Activated CD4-positive, alpha-beta memory T cell treated with anti-CD3 and anti-CD28 coated beads for 36 hours (primary cell): ENCODE measurements at regions not wholly inside any gene's neighbourhood (a gene's known extent, or its start where the extent isn't known, plus 50 kb on each side); places are given as distances from the start of the nearest gene placed in this dataset.

Experiments used
- CTCF ChIA-PET: fragments of 350-600 bp; sonication (Branson Sonifier 250); formaldehyde crosslinking; loops from one replicate; lab custom pipeline; 2021; ENCODE audit warnings: antibody characterized with exemption, inconsistent platforms; lab: Charles Lee
- POLR2A ChIA-PET: fragments of 350-600 bp; sonication (Branson Sonifier 250); formaldehyde crosslinking; loops from one replicate; lab custom pipeline; 2021; ENCODE audit warnings: antibody characterized with exemption; lab: Charles Lee
- DNase-seq: peaks from one replicate; pipeline ENCODE4 v3.0.0-alpha.2; 2020
- H3K27ac Mint-ChIP-seq: one replicate; pipeline ENCODE4 v1.8.0; 2021; ENCODE audit warnings: mixed read lengths
- H3K27me3 Mint-ChIP-seq: one replicate; pipeline ENCODE4 v1.8.0; 2021; ENCODE audit warnings: mixed read lengths
- H3K36me3 Mint-ChIP-seq: one replicate; pipeline ENCODE4 v1.8.0; 2021; ENCODE audit warnings: mixed read lengths
- H3K4me1 Mint-ChIP-seq: one replicate; pipeline ENCODE4 v1.8.0; 2021; ENCODE audit warnings: low read depth, mixed read lengths
- H3K4me3 Mint-ChIP-seq: one replicate; pipeline ENCODE4 v1.8.0; 2021; ENCODE audit warnings: mild to moderate bottlenecking, mixed read lengths
- H3K9me3 Mint-ChIP-seq: one replicate; pipeline ENCODE4 v1.8.0; 2021; ENCODE audit warnings: mixed read lengths
- intact Hi-C: fragments of 100-400 bp; cut with micrococcal nuclease; formaldehyde crosslinking; loops from one replicate; pipeline ENCODE4 v1.15.1; 2023

- ChIA-PET CTCF (no interaction called here), POLR2A (no interaction called here)
- Mint-ChIP-seq H3K36me3 (no peaks in the 10 kb centered on the region), H3K27me3 (no peaks in the 10 kb centered on the region), H3K27ac (no peak overlapping the region), H3K4me3 (no peak overlapping the region), H3K4me1 (no peaks in the 10 kb centered on the region), H3K9me3 (peaks cover 17% of the 10 kb centered on the region)
- intact Hi-C loops, result no loop called here
- no peak for DNase-seq
Measured at GRCh38 chr9:11275158-11275695, 662.4 kb upstream of the PTPRD start.

DNA sequence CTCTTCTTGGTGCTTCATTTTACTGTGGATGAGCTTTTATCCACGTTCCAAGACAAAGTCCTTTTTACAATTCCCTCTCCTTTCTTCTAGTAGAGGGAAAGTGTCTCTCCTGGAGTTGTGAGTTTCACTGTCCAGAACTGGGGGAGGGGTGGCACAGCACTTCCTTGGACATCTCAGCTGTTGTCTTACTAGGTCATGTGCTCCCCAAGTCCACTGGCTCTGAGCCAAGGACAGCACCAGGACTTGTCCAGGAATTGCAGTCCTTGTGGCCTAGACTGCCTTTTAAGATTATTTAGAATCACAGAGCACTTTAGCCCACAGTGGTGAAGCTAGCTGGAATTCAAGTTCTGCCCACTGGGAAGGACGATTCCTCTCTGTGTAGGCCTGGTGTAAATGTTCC is 700.2 kb upstream of the PTPRD start:
- Mint-ChIP-seq H3K4me3 (no peak overlapping the region), H3K9me3 (peaks cover 22% of the 10 kb centered on the region), H3K27me3 (no peaks in the 10 kb centered on the region), H3K4me1 (no peaks in the 10 kb centered on the region), H3K36me3 (no peaks in the 10 kb centered on the region), H3K27ac (no peak overlapping the region)
- intact Hi-C loops, result no loop called here
- ChIA-PET CTCF (no interaction called here), POLR2A (no interaction called here)
- DNase-seq, result no peak

DNA sequence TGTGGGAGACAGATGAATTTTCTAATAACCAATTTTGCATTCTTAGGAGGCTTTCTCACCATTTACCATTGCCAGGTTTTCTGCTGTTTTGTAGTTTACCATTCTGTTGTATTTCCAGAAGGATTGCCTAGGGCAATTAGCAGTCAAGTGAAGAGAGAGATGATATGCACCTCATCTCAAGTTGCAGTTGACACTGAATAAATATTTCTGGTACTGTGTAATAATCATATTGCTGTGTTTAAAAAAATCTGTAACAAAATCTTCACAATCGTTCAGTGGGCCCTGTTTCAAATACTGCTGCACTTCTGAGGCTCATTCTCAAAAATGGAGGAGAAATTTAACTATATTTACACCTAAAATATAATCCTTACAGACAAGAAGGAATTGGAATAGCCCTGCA is 706.1 kb upstream of the PTPRD start:
- H3K9me3 Mint-ChIP-seq, result peaks cover 17% of the 10 kb centered on the region
- POLR2A ChIA-PET, result no interaction called here
- intact Hi-C loops, result no loop called here

DNA sequence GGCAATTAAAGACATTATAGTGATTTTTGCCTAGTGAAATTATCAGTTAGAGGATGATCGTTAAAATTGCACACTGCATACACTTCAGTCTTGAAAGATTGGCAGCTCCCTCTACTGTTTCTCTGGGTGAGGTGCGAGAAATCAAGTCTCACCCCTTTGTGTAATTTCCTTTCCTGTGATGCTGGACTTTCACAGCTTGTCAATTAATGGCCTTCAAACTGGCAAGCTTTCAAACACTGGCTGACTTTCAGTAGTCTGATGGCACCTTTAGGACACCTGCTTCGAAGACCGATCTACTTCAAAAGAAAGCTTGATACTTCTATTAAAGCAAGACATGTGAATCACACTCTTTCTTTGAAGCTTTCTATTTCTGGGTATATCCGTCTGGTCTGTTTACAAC is 706.7 kb upstream of the PTPRD start:
- ChIA-PET CTCF (no interaction called here), POLR2A (no interaction called here)
- no peaks in the 10 kb centered on the region for H3K36me3 Mint-ChIP-seq
- H3K4me1 Mint-ChIP-seq, result no peaks in the 10 kb centered on the region
- no peak overlapping the region for H3K4me3 Mint-ChIP-seq
- H3K27me3 Mint-ChIP-seq, result no peaks in the 10 kb centered on the region
- no peak overlapping the region for H3K27ac Mint-ChIP-seq
- no peak for DNase-seq
- intact Hi-C loops, result no loop called here
- H3K9me3 Mint-ChIP-seq, result peaks cover 17% of the 10 kb centered on the region

More for the DNA sequence above, 706.1 kb upstream of the PTPRD start:
- no peaks in the 10 kb centered on the region for H3K27me3 Mint-ChIP-seq
- no peak overlapping the region for H3K27ac Mint-ChIP-seq
- CTCF ChIA-PET, result no interaction called here
- no peak for DNase-seq
- no peaks in the 10 kb centered on the region for H3K36me3 Mint-ChIP-seq
- H3K4me1 Mint-ChIP-seq, result no peaks in the 10 kb centered on the region
- H3K4me3 Mint-ChIP-seq, result no peak overlapping the region

DNA sequence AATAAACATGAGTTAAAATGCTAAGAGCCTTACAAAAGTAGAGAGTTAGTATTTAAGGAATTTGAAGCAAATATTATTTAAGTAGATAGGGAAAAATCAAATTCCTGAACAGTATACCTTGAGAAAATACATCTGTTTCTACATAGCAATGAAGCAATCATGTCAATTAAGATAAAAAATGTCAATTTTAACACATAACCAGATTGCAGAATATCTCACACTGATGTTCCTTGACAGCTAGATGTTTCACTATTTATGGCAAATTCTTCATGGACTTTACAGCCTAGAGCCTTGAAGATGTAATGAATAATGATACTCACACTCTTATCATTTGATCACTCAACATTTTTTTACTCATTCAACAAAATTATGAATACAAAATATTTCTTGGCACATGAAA is 708.2 kb upstream of the PTPRD start:
- Mint-ChIP-seq H3K27me3 (no peaks in the 10 kb centered on the region), H3K36me3 (no peaks in the 10 kb centered on the region), H3K9me3 (peaks cover 12% of the 10 kb centered on the region), H3K27ac (no peak overlapping the region), H3K4me3 (no peak overlapping the region), H3K4me1 (no peaks in the 10 kb centered on the region)
- ChIA-PET POLR2A (no interaction called here), CTCF (no interaction called here)
- intact Hi-C loops, result no loop called here
- no peak for DNase-seq

GRCh38 chr9:11323457-11323856 is 710.7 kb upstream of the PTPRD start:
- no peaks in the 10 kb centered on the region for H3K36me3 Mint-ChIP-seq
- intact Hi-C loops, result no loop called here
- ChIA-PET POLR2A (no interaction called here), CTCF (no interaction called here)
- H3K4me1 Mint-ChIP-seq, result no peaks in the 10 kb centered on the region
- H3K27ac Mint-ChIP-seq, result no peak overlapping the region
- H3K4me3 Mint-ChIP-seq, result no peak overlapping the region
- no peaks in the 10 kb centered on the region for H3K27me3 Mint-ChIP-seq
- H3K9me3 Mint-ChIP-seq, result peaks cover 21% of the 10 kb centered on the region
- no peak for DNase-seq

DNA sequence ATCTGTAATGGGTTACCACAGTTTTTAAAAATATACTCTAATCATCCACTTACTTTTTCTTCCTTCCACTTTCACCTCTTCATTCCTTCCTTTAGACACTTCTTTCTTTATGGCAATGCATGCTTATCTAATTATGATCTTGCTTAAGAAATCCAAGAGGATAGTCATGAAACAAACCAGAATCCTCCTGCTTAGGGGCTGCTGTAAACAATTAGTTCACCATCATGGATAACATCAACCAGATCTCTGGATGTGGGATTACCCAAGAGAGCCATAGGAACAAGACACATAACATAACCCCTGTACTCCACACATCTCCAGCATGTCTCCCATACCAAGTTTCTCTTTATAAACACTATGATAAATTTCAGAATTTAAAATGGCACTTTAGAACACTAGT is 713.4 kb upstream of the PTPRD start:
- intact Hi-C loops, result no loop called here
- Mint-ChIP-seq H3K4me3 (no peak overlapping the region), H3K27me3 (no peaks in the 10 kb centered on the region), H3K36me3 (no peaks in the 10 kb centered on the region), H3K9me3 (peaks cover 16% of the 10 kb centered on the region), H3K4me1 (no peaks in the 10 kb centered on the region), H3K27ac (no peak overlapping the region)
- no peak for DNase-seq
- CTCF ChIA-PET, result no interaction called here
- POLR2A ChIA-PET, result no interaction called here

DNA sequence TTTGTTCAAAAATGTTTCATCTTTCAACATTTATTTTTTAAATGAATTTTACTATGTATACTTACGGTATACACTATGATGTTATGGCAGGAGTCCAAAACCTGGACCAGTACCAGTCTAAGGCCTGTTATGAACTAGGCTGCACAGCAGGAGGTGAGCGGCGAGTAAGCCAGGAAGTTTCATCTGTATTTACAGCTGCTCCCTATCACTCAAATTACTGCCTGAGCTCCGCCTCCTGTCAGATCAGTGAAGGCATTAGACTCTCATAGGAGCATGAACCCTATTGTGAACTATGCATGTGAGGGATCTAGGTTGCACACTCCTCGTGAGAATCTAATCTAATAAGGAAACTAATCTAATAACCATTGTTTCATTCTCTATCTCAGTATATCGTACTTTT is 715.5 kb upstream of the PTPRD start:
- intact Hi-C loops, result no loop called here
- no peak overlapping the region for H3K4me3 Mint-ChIP-seq
- POLR2A ChIA-PET, result no interaction called here
- no peaks in the 10 kb centered on the region for H3K36me3 Mint-ChIP-seq
- CTCF ChIA-PET, result no interaction called here
- no peaks in the 10 kb centered on the region for H3K27me3 Mint-ChIP-seq
- H3K9me3 Mint-ChIP-seq, result peaks cover 24% of the 10 kb centered on the region
- H3K4me1 Mint-ChIP-seq, result no peaks in the 10 kb centered on the region
- no peak for DNase-seq
- H3K27ac Mint-ChIP-seq, result no peak overlapping the region

- intact Hi-C loops, result no loop called here
- ChIA-PET CTCF (no interaction called here), POLR2A (no interaction called here)
- H3K27me3 Mint-ChIP-seq, result no peaks in the 10 kb centered on the region
- no peak overlapping the region for H3K27ac Mint-ChIP-seq
- H3K4me3 Mint-ChIP-seq, result no peak overlapping the region
- no peaks in the 10 kb centered on the region for H3K36me3 Mint-ChIP-seq
- DNase-seq, result no peak
- H3K4me1 Mint-ChIP-seq, result no peaks in the 10 kb centered on the region
- peaks cover 18% of the 10 kb centered on the region for H3K9me3 Mint-ChIP-seq
Measured at GRCh38 chr9:11335011-11335410, 722.2 kb upstream of the PTPRD start.

GRCh38 chr9:11338130-11338529 is 725.3 kb upstream of the PTPRD start:
- H3K4me3 Mint-ChIP-seq, result no peak overlapping the region
- intact Hi-C loops, result no loop called here
- H3K4me1 Mint-ChIP-seq, result no peaks in the 10 kb centered on the region
- DNase-seq, result no peak
- no peaks in the 10 kb centered on the region for H3K36me3 Mint-ChIP-seq
- POLR2A ChIA-PET, result no interaction called here
- no peaks in the 10 kb centered on the region for H3K27me3 Mint-ChIP-seq
- H3K9me3 Mint-ChIP-seq, result peaks cover 26% of the 10 kb centered on the region
- CTCF ChIA-PET, result no interaction called here
- H3K27ac Mint-ChIP-seq, result no peak overlapping the region

DNA sequence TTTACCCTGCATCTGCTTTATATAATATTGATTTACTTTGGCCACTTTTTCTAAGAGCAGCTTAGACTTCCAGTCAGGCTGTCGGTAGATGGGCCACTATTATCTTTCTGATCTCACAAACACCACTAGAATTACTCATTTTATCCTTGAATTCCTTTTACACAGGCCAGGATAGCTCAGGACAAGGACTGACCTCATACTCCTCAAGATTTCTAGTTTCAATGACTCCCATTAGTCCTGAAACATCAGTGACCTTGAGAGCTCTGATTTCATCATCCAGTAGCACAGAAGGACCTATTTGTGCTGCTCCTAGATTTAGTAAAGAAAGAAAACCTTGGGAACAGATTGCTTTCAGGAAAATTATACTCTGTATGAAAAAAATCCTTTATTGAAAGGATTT is 727.9 kb upstream of the PTPRD start:
- no peaks in the 10 kb centered on the region for H3K4me1 Mint-ChIP-seq
- H3K27ac Mint-ChIP-seq, result no peak overlapping the region
- no peaks in the 10 kb centered on the region for H3K36me3 Mint-ChIP-seq
- POLR2A ChIA-PET, result no interaction called here
- H3K27me3 Mint-ChIP-seq, result no peaks in the 10 kb centered on the region
- peaks cover 27% of the 10 kb centered on the region for H3K9me3 Mint-ChIP-seq
- H3K4me3 Mint-ChIP-seq, result no peak overlapping the region
- CTCF ChIA-PET, result no interaction called here
- no peak for DNase-seq
- intact Hi-C loops, result no loop called here

- ChIA-PET POLR2A (no interaction called here), CTCF (no interaction called here)
- Mint-ChIP-seq H3K9me3 (peaks cover 34% of the 10 kb centered on the region), H3K4me1 (no peaks in the 10 kb centered on the region), H3K27ac (no peak overlapping the region), H3K4me3 (no peak overlapping the region), H3K27me3 (no peaks in the 10 kb centered on the region), H3K36me3 (no peaks in the 10 kb centered on the region)
- no peak for DNase-seq
- intact Hi-C loops, result no loop called here
Measured at GRCh38 chr9:11347437-11347836, 734.6 kb upstream of the PTPRD start.

DNA sequence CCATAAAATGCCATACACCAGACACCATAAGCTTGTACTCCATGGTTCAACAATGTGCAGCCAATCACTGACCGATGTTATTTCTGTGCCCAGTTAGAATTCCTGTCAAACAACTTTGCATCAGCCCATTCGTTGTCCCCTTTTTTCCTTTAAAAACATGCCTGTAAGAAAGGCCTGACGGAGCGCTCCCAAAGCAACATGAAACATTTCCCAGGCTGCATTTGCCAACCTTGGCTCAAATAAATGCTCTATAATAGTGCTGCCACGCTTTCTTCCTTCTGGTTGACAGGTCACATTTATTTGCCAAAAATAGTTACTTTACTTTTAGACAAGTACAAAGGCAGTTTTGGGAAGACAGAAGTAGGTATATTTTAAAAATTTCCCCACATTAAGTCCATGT is 735.6 kb upstream of the PTPRD start:
- Mint-ChIP-seq H3K9me3 (peaks cover 32% of the 10 kb centered on the region), H3K4me1 (no peaks in the 10 kb centered on the region), H3K27me3 (no peaks in the 10 kb centered on the region), H3K4me3 (no peak overlapping the region), H3K36me3 (no peaks in the 10 kb centered on the region), H3K27ac (no peak overlapping the region)
- ChIA-PET CTCF (no interaction called here), POLR2A (no interaction called here)
- intact Hi-C loops, result no loop called here
- DNase-seq, result no peak
